GM21360 (cell line): ENCODE measurements at regions not wholly inside any gene's neighbourhood (a gene's known extent, or its start where the extent isn't known, plus 50 kb on each side); places are given as distances from the start of the nearest gene placed in this dataset.
"Not testable (repeated sequence)": the region's sequence is repeated elsewhere in the genome, so short reads cannot be mapped to it uniquely, and the experiment has no call there.

Experiments
- ATAC-seq: cut with Tn5 transposase; IDR thresholded peaks from one replicate; pipeline ENCODE4 v1.9.1; 2021; ENCODE audit warnings: mild to moderate bottlenecking, moderate library complexity; ENCODE audit not compliant: unreplicated experiment

GRCh38 chr6:112846681-112847080 is 499.6 kb downstream of the RFPL4B start:
- ATAC-seq = no peak

DNA sequence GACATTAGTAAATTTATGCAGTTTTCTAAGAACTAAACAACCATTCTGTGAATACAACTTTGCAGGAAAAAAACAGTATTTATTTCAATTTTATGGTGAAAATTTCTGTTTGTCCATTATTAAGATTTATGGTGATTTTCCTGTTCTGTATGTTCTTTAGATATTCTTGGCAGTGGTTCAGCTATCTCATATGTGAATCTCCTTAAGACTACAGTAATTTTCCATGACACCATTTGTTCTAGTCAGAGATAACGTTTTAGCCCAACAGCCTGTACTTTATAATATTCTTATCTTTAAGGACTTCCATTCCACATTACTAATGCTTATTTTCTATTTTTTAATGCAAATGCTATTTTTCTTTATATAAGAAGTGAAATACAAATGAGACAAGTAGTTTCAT is 504.0 kb downstream of the RFPL4B start:
- no peak for ATAC-seq

- no peak for ATAC-seq
Measured at GRCh38 chr6:112853162-112853561, 506.0 kb downstream of the RFPL4B start.

GRCh38 chr6:112863753-112864152 is 516.6 kb downstream of the RFPL4B start:
- ATAC-seq = no peak

DNA sequence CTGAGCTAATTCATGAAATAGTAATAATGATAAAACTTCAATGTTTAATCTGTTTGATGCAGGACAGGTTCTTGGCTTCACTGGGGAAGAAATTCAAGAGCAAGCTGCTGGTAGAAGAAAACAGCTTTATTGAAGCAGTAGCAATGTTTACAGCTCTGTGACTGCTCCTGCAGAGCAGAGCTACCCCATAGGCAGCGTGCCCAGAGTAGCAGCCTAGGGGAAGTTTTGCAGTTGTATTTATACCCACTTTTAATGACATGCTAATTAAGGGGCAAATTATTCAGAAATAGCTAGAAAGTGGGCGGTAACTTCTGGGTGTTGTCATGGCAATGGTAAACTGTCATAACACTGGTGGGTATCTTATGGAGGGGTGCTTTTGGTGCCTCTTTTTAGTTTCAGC is 518.0 kb downstream of the RFPL4B start:
- ATAC-seq = no peak

- ATAC-seq = no peak
Measured at GRCh38 chr6:112874881-112875280, 527.8 kb downstream of the RFPL4B start.

DNA sequence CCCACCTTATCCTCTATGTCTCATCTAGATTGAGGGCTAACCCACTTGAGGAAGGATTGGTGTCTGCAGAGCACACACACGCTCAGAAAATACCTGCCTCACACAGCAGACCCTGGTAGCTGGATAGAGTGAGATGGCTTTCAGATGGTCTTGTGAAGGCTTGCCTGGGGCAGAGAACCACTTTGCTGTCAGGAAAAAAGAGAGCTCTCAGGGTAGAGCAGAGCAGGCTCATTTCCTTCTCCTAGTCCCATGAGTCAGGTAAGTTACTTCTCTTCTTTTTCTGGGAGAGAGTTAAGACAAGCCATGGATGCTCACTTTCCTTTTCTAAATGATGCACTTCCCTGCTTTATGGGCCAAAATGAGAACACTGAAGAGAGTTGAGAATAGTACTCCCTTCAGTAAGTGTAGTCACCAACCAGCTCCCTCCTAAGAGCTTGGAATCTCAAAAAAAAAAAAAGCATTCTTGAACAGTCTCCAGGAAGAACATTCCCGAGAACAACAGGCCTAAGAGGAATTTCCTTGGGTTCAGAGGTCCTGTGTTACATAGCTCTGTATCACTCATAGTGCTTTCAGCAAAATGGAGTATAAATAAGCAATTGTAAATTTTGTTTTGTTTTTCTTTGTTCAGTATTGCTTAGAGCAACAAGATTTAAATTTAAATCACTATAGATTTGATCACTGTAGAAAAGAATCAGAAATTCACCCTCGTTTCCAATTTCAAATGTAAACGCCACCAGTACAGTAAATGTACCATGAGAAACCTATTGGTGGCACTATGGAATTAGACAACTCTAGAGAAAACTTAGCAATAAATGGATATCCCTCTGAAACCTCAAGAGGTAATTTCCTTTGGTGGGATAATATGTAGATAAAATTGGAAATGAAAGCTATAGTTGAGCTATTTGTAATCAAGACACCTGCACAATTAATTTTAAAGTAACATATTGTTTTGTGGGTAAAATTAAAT is 530.3 kb downstream of the RFPL4B start:
- ATAC-seq = no peak

DNA sequence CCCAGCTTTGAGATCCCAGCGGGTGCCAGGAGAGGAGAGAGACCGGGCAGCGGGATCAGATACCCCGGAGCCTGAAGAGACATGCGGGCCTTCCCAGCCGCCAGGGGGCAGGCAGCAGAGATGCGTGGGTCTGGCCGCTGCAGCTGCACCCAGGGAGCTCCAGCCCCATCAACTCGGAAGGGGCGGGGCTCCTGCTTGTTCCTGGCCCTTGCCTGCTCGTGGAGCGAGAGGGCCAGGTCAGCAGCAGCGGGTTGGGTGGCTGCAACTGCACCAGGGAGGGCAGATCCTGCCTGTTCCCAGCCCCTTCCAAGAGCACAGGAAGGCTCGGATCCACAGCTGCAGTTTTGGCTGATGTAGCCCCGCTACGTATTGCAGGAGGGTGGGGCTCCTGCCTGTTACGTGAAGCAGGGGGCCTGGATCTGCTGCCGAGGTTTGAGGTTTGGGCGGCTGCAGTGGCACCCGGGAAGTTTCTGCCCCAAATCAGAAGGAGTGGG is 532.8 kb downstream of the RFPL4B start:
- no peak for ATAC-seq

DNA sequence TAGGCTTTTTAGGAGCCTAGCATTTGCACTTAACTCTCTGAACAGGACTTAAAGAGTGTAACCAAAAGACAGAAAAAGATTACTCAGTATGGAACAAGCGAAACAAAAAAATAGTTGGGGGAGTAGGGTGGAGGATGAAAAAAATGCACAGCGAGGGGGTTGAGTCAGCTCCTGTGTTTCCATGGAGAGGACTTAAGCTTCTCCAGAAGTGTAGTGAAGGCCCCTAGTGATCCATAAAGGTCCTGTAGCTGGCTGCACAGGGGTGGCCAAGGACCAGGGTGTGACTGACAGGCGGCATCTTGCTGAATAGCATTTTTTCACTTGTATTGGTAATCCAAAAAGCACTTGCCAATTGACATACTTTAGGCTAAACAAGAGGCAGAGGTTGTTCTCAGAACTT is 533.9 kb downstream of the RFPL4B start:
- no peak for ATAC-seq

DNA sequence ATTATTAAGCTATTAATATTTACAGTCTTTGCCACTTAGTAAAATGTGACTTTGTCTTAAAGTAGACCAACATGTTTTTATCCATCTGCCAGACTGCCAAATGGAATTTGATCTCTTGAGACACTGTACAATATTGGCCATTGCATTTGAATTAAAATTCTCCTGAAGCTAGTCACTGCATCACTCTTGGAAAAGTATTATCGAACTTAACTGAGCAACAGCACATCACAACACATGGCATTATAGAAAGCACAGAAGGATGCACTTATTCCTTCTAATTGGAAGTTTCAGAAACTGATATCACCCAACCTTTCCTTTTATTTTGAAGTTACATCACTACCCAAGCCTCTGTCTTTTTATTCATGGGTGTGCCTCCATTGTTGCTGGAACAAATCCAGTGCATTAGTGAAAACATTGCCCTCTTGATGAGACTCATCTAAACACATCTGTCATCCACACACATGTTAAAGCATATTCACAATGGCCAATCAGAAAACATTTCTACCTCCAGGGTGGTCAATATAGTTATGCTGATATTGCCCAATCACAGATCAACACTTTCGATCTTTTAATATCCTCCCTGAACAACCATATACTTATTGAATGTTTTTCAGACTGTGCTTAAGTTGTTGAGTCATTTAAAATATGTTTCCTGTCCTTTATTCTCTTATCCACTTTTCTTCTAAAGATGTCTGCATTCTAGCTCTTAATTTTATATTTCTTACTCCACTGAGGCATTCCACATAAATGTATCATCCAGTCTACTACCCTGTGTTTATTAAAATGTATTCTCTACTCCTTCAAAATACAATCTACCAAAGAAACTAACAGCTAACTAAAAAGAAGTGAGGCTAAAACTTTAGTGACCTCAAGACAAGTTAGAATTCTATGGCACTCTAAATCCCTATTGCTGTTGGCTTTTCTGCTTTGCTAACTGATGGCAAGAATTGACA is 535.0 kb downstream of the RFPL4B start:
- ATAC-seq = no peak

DNA sequence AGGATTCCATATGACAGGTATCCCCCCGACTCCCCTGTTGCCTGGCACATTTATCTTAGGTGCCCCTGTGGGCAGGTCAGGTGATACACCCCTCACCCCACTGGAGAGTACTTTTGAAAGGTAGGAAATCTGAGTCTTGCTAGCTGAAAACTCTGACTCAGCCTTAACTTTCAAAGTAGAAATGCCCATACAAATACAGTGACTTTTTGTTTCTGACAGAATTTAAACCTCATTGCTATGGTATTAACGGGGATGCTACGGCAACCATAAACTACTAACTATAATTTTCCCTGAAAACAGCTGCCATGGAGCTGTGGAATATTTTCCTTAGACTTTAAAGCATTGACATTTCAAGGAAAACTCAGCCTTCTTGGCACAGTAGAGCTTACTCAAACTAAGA is 536.0 kb downstream of the RFPL4B start:
- no peak for ATAC-seq

DNA sequence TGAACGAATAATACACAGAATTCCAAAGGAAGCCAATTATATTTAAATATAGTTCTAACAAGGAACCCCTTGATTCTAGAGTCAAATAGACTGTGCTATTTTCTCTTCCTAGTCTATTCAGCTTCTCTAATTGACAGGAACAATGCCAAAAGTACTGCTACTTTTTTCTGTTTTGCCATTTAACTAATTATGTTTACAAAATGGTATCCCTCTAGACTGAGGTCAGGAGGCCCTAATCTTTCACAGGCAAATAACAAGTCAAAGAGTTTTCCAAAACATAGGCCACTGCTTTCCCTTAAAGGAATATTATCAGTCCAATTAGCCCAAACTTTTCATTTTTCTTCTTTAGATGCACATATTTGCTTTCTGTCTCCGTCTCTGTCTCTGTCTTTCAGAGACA is 539.3 kb downstream of the RFPL4B start:
- ATAC-seq = no peak

- ATAC-seq = not testable (repeated sequence)
Measured at GRCh38 chr6:112887424-112887823, 540.3 kb downstream of the RFPL4B start.

DNA sequence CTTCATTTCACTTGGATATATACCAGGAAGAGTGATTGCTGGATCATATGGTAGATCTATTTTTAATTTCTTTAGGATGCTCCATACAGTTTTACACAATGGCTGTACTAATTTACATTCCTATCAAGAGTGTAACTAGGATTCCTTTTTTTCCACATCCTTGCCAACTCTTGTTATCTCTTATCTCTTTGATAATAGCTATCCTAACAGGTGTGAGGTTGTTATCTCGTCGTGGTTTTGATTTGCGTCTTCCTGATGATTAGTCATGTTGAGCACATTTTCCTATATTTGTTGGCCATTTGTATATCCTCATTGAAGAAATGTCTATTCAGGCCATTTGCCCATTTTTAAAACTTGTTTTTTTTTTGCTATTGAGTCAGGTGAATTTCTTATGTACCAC is 552.4 kb downstream of the RFPL4B start:
- ATAC-seq = no peak

DNA sequence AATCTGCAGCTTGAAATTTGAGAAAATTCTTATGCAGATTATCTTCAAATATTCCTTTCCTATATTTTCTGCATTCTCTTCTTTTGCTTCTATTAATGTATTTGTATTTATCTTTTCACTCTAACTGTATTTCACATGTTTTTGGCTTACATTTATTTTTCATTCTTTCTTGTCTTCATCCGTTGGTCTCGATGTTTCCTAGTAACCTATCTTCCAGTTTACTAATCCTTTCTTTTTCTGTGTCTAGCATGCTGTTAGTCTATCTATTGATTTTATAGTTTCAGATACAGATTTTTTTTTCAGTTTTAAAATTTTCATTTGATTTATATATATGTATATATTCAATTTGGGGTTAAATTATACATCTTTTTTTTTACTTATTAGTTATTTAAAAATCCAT is 556.2 kb downstream of the RFPL4B start:
- no peak for ATAC-seq

DNA sequence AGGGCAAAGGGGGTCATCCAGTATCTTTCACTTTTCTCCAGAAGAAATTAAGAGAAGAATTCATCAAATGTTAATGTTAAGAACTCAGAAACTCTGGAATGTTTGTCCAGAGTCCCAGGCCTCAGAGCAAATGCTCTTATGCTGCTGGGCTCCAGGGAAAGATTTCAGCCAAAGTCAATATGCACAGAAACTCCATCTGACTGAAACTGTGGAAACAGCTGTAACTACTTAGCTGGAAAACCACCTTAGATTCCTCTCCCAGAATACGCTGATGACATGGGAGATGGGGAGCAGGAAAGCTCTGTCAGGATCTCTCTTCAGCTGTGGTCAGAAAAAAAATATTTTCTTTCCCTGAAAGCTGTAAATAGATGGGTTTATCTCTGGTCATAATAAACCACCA is 559.6 kb downstream of the RFPL4B start:
- ATAC-seq = no peak

- ATAC-seq = no peak
Measured at GRCh38 chr6:112909781-112910180, 562.7 kb downstream of the RFPL4B start.

GRCh38 chr6:112910256-112910655 is 563.1 kb downstream of the RFPL4B start:
- ATAC-seq = no peak

- ATAC-seq = no peak
Measured at GRCh38 chr6:112911959-112912358, 564.8 kb downstream of the RFPL4B start.

DNA sequence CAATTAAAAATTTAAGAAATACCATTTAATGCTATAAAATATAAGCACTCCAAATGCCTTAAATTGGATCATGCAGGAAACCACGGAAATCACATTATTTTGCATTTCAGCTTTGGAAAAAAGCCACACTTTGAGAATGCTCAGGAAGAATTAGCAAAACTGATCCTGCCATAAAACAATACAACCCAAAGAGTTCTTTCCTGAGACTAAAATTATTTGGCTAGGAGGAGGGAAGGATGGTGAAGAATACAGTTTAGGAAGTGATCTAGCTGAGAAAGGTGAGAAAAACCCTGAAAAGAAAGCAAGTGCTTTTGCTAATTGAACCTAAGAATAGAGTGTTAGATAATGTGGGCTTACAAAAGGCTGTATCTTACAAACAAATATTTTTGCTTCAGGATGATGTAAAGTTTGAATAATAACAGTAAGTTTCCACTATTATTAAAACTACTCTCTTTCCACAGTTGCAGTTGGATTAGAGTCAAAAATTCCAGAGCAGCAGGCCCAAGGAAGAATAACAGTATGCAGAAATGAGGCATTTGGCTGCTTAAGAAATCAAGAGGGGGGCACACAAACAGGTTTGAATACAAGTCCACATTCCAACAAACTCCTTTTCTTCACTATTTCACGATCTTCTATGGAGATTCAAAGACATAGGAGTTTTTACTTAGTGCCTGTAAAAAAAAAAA is 565.4 kb downstream of the RFPL4B start:
- ATAC-seq = no peak

DNA sequence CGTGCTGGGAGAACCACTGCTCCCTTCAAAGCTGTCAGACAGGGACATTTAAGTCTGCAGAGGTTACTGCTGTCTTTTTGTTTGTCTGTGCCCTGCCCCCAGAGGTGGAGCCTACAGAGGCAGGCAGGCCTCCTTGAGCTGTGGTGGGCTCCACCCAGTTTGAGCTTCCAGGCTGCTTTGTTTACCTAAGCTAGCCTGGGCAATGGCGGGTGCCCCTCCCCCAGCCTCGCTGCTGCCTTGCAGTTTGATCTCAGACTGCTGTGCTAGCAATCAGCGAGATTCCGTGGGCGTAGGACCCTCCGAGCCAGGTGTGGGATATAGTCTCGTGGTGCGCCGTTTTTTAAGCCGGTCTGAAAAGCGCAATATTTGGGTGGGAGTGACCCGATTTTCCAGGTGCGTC is 572.6 kb downstream of the RFPL4B start:
- not testable (repeated sequence) for ATAC-seq
